ENCODE measurements at regions not wholly inside any gene's neighbourhood (a gene's known extent, or its start where the extent isn't known, plus 50 kb on each side); places are given as distances from the start of the nearest gene placed in this dataset.

DNA sequence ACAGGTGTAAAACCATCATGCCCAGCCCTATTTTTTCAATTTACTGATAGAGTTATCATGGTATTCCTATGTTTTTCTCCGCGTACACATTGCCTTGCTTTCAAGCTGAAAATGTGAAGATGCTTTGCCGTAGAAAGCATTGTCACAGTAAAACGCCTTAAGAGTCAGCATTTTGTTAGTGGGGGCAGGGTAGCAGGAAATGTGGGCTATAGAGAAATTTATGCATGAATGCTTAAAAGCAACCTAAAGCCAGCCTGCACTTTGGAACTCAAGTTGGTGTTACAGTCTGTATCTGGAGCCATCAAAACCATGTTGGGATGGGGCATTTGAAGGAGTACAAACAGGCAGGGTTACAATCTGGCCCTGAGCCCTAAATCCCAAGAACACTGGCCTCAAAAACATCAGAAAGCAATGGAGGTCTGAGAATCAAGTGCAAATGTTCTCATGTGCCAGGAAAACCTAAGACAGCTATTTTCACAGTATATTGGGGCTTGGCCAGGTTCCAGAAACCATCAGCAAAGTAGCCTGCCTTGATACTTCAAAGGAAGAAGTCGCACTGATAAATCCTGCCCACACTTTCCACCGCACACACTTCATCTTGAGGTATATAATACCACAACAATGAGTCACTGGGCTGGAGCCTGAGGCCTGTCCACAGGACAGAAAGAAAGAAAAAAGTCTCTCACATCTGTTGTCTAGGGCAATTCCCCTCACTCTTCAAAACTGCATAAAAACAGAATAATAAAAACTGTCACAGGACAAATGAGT, 313.8 kb downstream of the ENC1 start (continued):
- TF ChIP-seq ATF7 (IDR thresholded peaks at IDR 0.05; ENCODE audit: low read depth) (peak; percentile 77), FOXM1 (IDR thresholded peaks at IDR 0.05; ENCODE audit: low read depth, low read length) (peak; percentile 73), MTA2 (IDR thresholded peaks at IDR 0.05; ENCODE audit: low read depth) (peak; percentile 89), ATF2 (IDR thresholded peaks at IDR 0.05; ENCODE audit: low read length) (peak; percentile 85), MYB (IDR thresholded peaks at IDR 0.05; ENCODE audit: borderline replicate concordance, low read depth, low read length) (no peak), HDGF (IDR thresholded peaks at IDR 0.05) (no peak), ZNF274 (IDR thresholded peaks at IDR 0.05; ENCODE audit: insufficient read depth, insufficient read length) (no peak), RAD51 (IDR thresholded peaks at IDR 0.05) (peak; percentile 34; the same call in 1 of the 2 replicates), HDAC6 (IDR thresholded peaks at IDR 0.05; ENCODE audit: unreplicated experiment) (no peak), BMI1 (IDR thresholded peaks at IDR 0.05; ENCODE audit: borderline replicate concordance) (0 out of 2 replicates have a peak, but pooled peaks have one; percentile 21), SIX5 (IDR thresholded peaks at IDR 0.05; ENCODE audit: low read depth, low read length, severe bottlenecking) (no peak), GABPA (IDR thresholded peaks at IDR 0.05; ENCODE audit: low read depth) (no peak), POU2F2 (IDR thresholded peaks at IDR 0.05; ENCODE audit: borderline replicate concordance, low read depth, low read length) (0 out of 3 replicates have a peak, but pooled peaks have one; percentile 43), MEF2B (IDR thresholded peaks at IDR 0.05; ENCODE audit: partially characterized antibody, poor library complexity, severe bottlenecking) (peak; percentile 71), RCOR1 (conservative IDR thresholded peaks at IDR 0.05; ENCODE audit: low read depth, low read length) (no peak), ETV6 (conservative IDR thresholded peaks at IDR 0.05 in 1 of 2, IDR thresholded peaks at IDR 0.05 in 1 of 2; ENCODE audit: borderline replicate concordance in 1 of 2, low read depth in 1 of 2) (no peak)
- TF ChIP-seq, protein P1, sequence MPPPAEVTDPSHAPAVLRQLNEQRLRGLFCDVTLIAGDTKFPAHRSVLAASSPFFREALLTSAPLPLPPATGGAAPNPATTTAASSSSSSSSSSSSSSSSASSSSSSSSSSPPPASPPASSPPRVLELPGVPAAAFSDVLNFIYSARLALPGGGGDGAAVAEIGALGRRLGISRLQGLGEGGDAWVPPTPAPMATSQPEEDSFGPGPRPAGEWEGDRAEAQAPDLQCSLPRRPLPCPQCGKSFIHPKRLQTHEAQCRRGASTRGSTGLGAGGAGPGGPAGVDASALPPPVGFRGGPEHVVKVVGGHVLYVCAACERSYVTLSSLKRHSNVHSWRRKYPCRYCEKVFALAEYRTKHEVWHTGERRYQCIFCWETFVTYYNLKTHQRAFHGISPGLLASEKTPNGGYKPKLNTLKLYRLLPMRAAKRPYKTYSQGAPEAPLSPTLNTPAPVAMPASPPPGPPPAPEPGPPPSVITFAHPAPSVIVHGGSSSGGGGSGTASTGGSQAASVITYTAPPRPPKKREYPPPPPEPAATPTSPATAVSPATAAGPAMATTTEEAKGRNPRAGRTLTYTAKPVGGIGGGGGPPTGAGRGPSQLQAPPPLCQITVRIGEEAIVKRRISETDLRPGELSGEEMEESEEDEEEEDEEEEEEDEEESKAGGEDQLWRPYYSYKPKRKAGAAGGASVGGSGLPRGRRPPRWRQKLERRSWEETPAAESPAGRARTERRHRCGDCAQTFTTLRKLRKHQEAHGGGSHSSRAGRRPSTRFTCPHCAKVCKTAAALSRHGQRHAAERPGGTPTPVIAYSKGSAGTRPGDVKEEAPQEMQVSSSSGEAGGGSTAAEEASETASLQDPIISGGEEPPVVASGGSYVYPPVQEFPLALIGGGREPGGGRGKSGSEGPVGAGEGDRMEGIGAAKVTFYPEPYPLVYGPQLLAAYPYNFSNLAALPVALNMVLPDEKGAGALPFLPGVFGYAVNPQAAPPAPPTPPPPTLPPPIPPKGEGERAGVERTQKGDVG (CRISPR knock-in tag; IDR thresholded peaks at IDR 0.05), result no peak
- TF ChIP-seq, protein P2, sequence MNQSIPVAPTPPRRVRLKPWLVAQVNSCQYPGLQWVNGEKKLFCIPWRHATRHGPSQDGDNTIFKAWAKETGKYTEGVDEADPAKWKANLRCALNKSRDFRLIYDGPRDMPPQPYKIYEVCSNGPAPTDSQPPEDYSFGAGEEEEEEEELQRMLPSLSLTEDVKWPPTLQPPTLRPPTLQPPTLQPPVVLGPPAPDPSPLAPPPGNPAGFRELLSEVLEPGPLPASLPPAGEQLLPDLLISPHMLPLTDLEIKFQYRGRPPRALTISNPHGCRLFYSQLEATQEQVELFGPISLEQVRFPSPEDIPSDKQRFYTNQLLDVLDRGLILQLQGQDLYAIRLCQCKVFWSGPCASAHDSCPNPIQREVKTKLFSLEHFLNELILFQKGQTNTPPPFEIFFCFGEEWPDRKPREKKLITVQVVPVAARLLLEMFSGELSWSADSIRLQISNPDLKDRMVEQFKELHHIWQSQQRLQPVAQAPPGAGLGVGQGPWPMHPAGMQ (IDR thresholded peaks at IDR 0.05; ENCODE audit: borderline replicate concordance), result peak; percentile 69; the same call in 1 of the 2 replicates
- TF ChIP-seq, protein P3, sequence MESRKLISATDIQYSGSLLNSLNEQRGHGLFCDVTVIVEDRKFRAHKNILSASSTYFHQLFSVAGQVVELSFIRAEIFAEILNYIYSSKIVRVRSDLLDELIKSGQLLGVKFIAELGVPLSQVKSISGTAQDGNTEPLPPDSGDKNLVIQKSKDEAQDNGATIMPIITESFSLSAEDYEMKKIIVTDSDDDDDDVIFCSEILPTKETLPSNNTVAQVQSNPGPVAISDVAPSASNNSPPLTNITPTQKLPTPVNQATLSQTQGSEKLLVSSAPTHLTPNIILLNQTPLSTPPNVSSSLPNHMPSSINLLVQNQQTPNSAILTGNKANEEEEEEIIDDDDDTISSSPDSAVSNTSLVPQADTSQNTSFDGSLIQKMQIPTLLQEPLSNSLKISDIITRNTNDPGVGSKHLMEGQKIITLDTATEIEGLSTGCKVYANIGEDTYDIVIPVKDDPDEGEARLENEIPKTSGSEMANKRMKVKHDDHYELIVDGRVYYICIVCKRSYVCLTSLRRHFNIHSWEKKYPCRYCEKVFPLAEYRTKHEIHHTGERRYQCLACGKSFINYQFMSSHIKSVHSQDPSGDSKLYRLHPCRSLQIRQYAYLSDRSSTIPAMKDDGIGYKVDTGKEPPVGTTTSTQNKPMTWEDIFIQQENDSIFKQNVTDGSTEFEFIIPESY (IDR thresholded peaks at IDR 0.05), result no peak
